Kidney (tissue), 13 donors: ENCODE measurements at regions not wholly inside any gene's neighbourhood (a gene's known extent, or its start where the extent isn't known, plus 50 kb on each side); places are given as distances from the start of the nearest gene placed in this dataset.

Experiments
- DNase-seq, 5 donors: peaks; one replicate each; pipeline ENCODE4 v3.0.0-alpha.2; 2013 to 2020
- FAIRE-seq: peaks from 2 replicates; lab custom pipeline; 2012; peaks lifted over from hg19 to GRCh38; lab: Jason Lieb, UNC
- H3K27ac ChIP-seq, 2 donors: one replicate each; pipeline ENCODE4 v1.7.0; 2013; ENCODE audit warnings: low read depth in 2 of 2, low read length in 2 of 2, inconsistent platforms in 1 of 2
- H3K27me3 ChIP-seq: one replicate; pipeline ENCODE4 v1.7.1; 2013; ENCODE audit warnings: low read length, inconsistent platforms; ENCODE audit not compliant: control insufficient read depth, insufficient read depth
- H3K36me3 ChIP-seq, 3 donors: one replicate each; pipeline versions ENCODE4 v1.7.0 to v1.7.1; 2013; ENCODE audit warnings: low read length in 3 of 3, control low read depth in 1 of 3, inconsistent platforms in 1 of 3; ENCODE audit not compliant: insufficient read depth in 3 of 3, control insufficient read depth in 2 of 3
- H3K4me1 ChIP-seq, 3 donors: one replicate each; pipeline versions ENCODE4 v1.7.0 to v1.7.1; 2013; ENCODE audit warnings: low read length in 3 of 3, inconsistent platforms in 1 of 3, low read depth in 1 of 3; ENCODE audit not compliant: control insufficient read depth in 2 of 3, insufficient read depth in 2 of 3
- H3K4me3 ChIP-seq, 3 donors: one replicate each; pipeline versions ENCODE4 v1.7.0 to v1.8.1; 2013; ENCODE audit warnings: low read length in 3 of 3, control low read depth in 1 of 3, inconsistent platforms in 1 of 3
- H3K9ac ChIP-seq, 3 donors: one replicate each; pipeline versions ENCODE4 v1.7.0 to v1.7.1; 2013; ENCODE audit warnings: low read length in 3 of 3, control low read depth in 1 of 3, inconsistent platforms in 1 of 3
- H3K9me3 ChIP-seq, 3 donors: one replicate each; pipeline versions ENCODE4 v1.7.0 to v1.7.1; 2013; ENCODE audit warnings: low read length in 3 of 3, control low read depth in 1 of 3, inconsistent platforms in 1 of 3; ENCODE audit not compliant: control insufficient read depth in 2 of 3, insufficient read depth in 1 of 3
- CTCF ChIP-seq: IDR thresholded peaks from 3 replicates; pipeline ENCODE4 v1.5.1; 2012; ENCODE audit warnings: mild to moderate bottlenecking, moderate library complexity, borderline replicate concordance; ENCODE audit not compliant: insufficient read depth; ENCODE audit errors: extremely low read depth
- intact Hi-C: fragments of 100-400 bp; cut with DNase I; formaldehyde crosslinking; loops from one replicate; pipeline ENCODE4 v1.11.1; 2022
- donor health status: control.
- donor health status: control.
- donor health status: control.
- donor health status: control.
- donor health status: control.
- donor health status: DM: yes; HTN: yes; CAD: no.
- donor health status: Normal renal cell carcinoma (clear cell type).

DNA sequence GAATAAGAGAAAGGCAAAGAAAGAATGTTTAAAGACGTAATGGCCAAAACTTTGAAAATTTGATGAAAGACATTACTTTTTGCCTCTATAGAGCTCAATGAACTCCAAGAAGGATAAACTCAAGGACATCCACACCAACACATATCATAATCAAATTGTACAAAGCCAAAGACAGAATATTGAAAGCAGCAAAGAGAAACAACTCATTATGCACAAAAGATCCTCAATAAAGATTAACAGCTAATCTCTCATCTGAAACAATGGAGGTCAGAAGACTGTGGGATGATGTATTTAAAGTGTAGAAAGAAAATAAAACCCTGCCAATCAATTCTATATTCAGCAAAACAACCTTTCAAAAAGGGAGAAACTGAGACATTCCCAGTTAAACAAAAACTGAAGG lies 129.1 kb upstream of the TEX13D start:
- intact Hi-C loops, result no loop called here
- Histone ChIP-seq H3K9me3 (no peaks in the 10 kb centered on the region), H3K36me3 (no peaks in the 10 kb centered on the region), H3K4me3 (no peak overlapping the region), H3K9ac (no peak overlapping the region), H3K4me1 (no peaks in the 10 kb centered on the region), H3K27ac (no peak overlapping the region), H3K27me3 (no peaks in the 10 kb centered on the region)
- FAIRE-seq, result no peak
- no peak for DNase-seq
- TF ChIP-seq CTCF, result no peak

DNA sequence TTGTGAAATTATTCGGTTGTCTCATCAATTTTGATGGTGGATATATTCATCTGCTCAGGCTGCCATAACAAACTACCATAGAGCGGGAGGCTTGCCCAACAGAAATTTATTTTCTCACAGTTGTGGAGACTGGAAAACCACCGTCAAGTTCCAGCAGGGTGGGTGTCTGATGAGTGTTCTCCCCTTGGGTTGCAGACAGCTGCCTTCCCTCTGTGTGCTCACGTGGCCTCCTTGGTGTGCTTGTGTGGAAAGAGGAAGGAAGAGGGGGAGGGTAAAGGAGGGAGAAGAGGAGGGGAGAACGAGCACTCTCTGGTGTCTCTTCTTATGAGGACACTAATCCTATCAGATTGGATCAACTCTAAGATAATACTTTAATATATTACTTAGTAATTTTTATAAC lies 123.8 kb upstream of the TEX13D start:
- DNase-seq (peak in 1 of 5 donors; percentile 15), FAIRE-seq (no peak)
- Histone ChIP-seq H3K4me3 (no peak overlapping the region), H3K36me3 (no peaks in the 10 kb centered on the region), H3K27me3 (no peaks in the 10 kb centered on the region), H3K4me1 (no peaks in the 10 kb centered on the region), H3K9ac (no peak overlapping the region), H3K27ac (no peak overlapping the region), H3K9me3 (no peaks in the 10 kb centered on the region)
- intact Hi-C loops, result no loop called here
- no peak for TF ChIP-seq CTCF

GRCh38 chrX:124209792-124210576 lies 122.5 kb upstream of the TEX13D start:
- FAIRE-seq, result peak; percentile 42
- H3K27ac ChIP-seq, result no peak overlapping the region
- no peak for TF ChIP-seq CTCF

More at GRCh38 chrX:124209792-124210576, 122.5 kb upstream of the TEX13D start:
- H3K27me3 ChIP-seq, result no peaks in the 10 kb centered on the region
- H3K36me3 ChIP-seq, result no peaks in the 10 kb centered on the region
- H3K9ac ChIP-seq, result no peak overlapping the region
- H3K4me3 ChIP-seq, result no peak overlapping the region
- DNase-seq, result no peak
- H3K9me3 ChIP-seq, result no peaks in the 10 kb centered on the region
- no peaks in the 10 kb centered on the region for H3K4me1 ChIP-seq
- intact Hi-C loops, result no loop called here
